ENCODE measurements at regions not wholly inside any gene's neighbourhood (a gene's known extent, or its start where the extent isn't known, plus 50 kb on each side); places are given as distances from the start of the nearest gene placed in this dataset.

DNA sequence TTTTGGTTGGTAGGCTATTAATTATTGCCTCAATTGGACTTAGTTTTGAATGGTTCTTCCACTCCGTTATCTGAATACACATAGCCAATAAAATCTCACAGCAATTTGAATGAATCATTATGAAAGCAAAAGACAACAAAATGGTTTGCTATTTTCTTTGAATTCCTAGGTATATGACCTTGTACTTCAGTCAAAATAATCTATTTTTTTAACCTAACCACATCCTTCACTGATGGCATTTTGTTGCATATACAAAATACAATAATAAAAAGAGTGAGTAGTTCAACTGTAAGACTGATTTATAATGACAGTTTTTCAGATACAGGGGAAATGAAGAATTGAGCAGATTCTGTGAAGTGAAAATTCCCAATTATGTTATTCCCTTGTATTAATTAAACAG is 433.1 kb downstream of the HTR7 start:
- no peak overlapping the region for H3K9ac ChIP-seq
- no peaks in the 10 kb centered on the region for H3K36me3 ChIP-seq (ENCODE audit: insufficient read depth)
- H4K20me1 ChIP-seq (ENCODE audit: insufficient read depth), result no peaks in the 10 kb centered on the region
- TF ChIP-seq, protein P1, sequence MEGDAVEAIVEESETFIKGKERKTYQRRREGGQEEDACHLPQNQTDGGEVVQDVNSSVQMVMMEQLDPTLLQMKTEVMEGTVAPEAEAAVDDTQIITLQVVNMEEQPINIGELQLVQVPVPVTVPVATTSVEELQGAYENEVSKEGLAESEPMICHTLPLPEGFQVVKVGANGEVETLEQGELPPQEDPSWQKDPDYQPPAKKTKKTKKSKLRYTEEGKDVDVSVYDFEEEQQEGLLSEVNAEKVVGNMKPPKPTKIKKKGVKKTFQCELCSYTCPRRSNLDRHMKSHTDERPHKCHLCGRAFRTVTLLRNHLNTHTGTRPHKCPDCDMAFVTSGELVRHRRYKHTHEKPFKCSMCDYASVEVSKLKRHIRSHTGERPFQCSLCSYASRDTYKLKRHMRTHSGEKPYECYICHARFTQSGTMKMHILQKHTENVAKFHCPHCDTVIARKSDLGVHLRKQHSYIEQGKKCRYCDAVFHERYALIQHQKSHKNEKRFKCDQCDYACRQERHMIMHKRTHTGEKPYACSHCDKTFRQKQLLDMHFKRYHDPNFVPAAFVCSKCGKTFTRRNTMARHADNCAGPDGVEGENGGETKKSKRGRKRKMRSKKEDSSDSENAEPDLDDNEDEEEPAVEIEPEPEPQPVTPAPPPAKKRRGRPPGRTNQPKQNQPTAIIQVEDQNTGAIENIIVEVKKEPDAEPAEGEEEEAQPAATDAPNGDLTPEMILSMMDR (conservative IDR thresholded peaks at IDR 0.05; ENCODE audit: low read depth, low read length), result no peak
- H3K4me3 ChIP-seq (IDR thresholded peaks at IDR 0.05; ENCODE audit: insufficient read depth, low read depth, low read length), result no peak overlapping the region
- no peaks in the 10 kb centered on the region for H3K79me2 ChIP-seq (ENCODE audit: insufficient read depth, low read depth)
- no peak overlapping the region for H2AFZ ChIP-seq (ENCODE audit: low read depth)
- no peaks in the 10 kb centered on the region for H3K4me1 ChIP-seq (ENCODE audit: low read depth, poor library complexity, severe bottlenecking)
- H3K27ac ChIP-seq, result no peak overlapping the region
- H3K27me3 ChIP-seq (ENCODE audit: insufficient read depth, low read depth), result no peaks in the 10 kb centered on the region
- no peak overlapping the region for H3K4me2 ChIP-seq

DNA sequence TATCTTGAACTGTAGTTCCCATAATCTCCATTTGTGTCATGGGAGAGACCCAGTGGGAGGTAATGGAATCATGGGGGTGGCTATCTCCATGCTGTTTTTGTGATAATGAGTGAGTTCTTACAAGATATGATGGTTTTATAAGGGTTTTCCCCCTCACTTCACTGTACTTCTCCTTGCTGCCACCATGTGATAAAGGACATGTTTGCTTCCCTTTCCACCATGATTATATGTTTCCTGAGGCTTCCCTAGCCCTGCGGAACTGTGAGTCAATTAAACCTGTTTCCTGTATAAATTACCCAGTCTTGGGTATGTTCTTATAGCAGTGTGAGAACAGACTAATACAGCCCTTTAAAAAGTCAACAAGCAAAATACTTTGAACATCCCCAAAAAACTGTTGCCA is 427.7 kb downstream of the HTR7 start:
- no peak overlapping the region for H3K4me3 ChIP-seq (IDR thresholded peaks at IDR 0.05; ENCODE audit: insufficient read depth, low read depth, low read length)
- no peak overlapping the region for H3K4me2 ChIP-seq
- no peaks in the 10 kb centered on the region for H4K20me1 ChIP-seq (ENCODE audit: insufficient read depth)
- TF ChIP-seq, protein P1 (conservative IDR thresholded peaks at IDR 0.05; ENCODE audit: low read depth, low read length), result no peak
- H3K79me2 ChIP-seq (ENCODE audit: insufficient read depth, low read depth), result no peaks in the 10 kb centered on the region
- no peak overlapping the region for H3K27ac ChIP-seq
- H3K27me3 ChIP-seq (ENCODE audit: insufficient read depth, low read depth), result no peaks in the 10 kb centered on the region
- no peak overlapping the region for H2AFZ ChIP-seq (ENCODE audit: low read depth)
- H3K36me3 ChIP-seq (ENCODE audit: insufficient read depth), result no peaks in the 10 kb centered on the region
- H3K9ac ChIP-seq, result no peak overlapping the region
- no peaks in the 10 kb centered on the region for H3K4me1 ChIP-seq (ENCODE audit: low read depth, poor library complexity, severe bottlenecking)

DNA sequence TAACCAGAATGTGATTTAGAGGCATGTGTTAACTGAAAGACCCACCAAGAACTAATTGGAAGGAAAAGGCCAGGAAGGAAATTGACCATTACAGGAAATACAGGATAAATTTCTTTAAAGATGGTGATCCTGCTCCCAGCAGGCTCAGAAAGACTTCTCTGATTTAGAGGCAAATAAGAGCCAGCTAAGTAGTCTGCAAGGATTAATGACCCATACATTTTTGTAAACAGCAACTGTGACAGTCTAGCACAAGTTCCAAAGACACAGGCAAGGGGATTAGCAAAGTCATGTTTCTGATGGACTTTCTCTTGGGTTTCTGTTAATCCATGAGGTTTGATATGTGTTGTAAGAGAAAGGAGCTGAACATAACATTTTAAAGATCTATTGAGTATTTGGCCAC is 425.0 kb downstream of the HTR7 start:
- no peak overlapping the region for H3K4me2 ChIP-seq
- no peak overlapping the region for H2AFZ ChIP-seq (ENCODE audit: low read depth)
- H3K27me3 ChIP-seq (ENCODE audit: insufficient read depth, low read depth), result no peaks in the 10 kb centered on the region
- H3K27ac ChIP-seq, result no peak overlapping the region
- TF ChIP-seq, protein P1 (conservative IDR thresholded peaks at IDR 0.05; ENCODE audit: low read depth, low read length), result no peak
- H3K79me2 ChIP-seq (ENCODE audit: insufficient read depth, low read depth), result no peaks in the 10 kb centered on the region
- H4K20me1 ChIP-seq (ENCODE audit: insufficient read depth), result no peaks in the 10 kb centered on the region
- no peak overlapping the region for H3K9ac ChIP-seq
- H3K36me3 ChIP-seq (ENCODE audit: insufficient read depth), result no peaks in the 10 kb centered on the region
- no peaks in the 10 kb centered on the region for H3K4me1 ChIP-seq (ENCODE audit: low read depth, poor library complexity, severe bottlenecking)
- no peak overlapping the region for H3K4me3 ChIP-seq (IDR thresholded peaks at IDR 0.05; ENCODE audit: insufficient read depth, low read depth, low read length)

DNA sequence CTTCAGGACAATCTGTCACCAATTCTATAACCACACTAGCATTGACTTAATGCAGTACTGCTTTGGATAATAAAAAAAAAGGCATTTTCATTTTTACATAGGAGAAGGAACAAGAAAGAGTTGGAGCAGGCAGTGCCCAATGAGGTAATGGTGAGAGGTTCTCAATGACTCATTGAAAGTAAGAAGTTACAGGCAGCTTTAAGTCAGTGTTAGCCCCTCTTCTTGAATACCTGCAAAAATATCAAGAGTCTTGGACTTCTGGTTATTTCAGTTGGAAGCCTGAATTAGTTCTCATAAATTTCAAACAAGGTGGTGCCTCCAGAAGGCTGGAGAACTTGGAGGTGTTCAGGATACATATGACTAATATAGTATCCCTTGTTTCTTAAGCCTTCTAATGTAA is 422.5 kb downstream of the HTR7 start:
- no peaks in the 10 kb centered on the region for H4K20me1 ChIP-seq (ENCODE audit: insufficient read depth)
- TF ChIP-seq, protein P1 (conservative IDR thresholded peaks at IDR 0.05; ENCODE audit: low read depth, low read length), result no peak
- H2AFZ ChIP-seq (ENCODE audit: low read depth), result no peak overlapping the region
- no peak overlapping the region for H3K4me3 ChIP-seq (IDR thresholded peaks at IDR 0.05; ENCODE audit: insufficient read depth, low read depth, low read length)
- no peaks in the 10 kb centered on the region for H3K79me2 ChIP-seq (ENCODE audit: insufficient read depth, low read depth)
- H3K4me2 ChIP-seq, result no peak overlapping the region
- H3K27me3 ChIP-seq (ENCODE audit: insufficient read depth, low read depth), result no peaks in the 10 kb centered on the region
- no peak overlapping the region for H3K9ac ChIP-seq
- H3K27ac ChIP-seq, result no peak overlapping the region
- H3K4me1 ChIP-seq (ENCODE audit: low read depth, poor library complexity, severe bottlenecking), result no peaks in the 10 kb centered on the region
- H3K36me3 ChIP-seq (ENCODE audit: insufficient read depth), result no peaks in the 10 kb centered on the region

DNA sequence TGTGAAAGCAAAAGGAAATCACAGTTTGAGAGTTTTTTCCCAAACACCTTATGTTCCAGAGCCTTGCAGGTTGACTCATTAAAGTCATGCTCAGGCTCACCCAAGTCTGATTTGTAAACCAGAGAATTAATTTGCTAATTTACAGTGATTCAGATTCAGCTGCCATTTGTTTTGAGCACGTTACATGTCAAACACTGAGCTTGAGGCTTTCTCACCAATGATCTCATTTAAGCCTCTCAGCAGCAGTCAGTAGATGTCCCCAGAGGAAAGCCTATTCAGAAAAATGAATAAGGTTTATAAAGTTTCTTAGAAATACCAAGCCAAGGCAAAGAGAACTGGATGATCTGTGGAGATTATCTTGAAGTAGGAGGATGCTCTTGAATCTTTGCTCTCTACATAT is 420.4 kb downstream of the HTR7 start:
- Histone ChIP-seq H3K36me3 (ENCODE audit: insufficient read depth) (no peaks in the 10 kb centered on the region), H3K79me2 (ENCODE audit: insufficient read depth, low read depth) (no peaks in the 10 kb centered on the region), H4K20me1 (ENCODE audit: insufficient read depth) (no peaks in the 10 kb centered on the region), H3K4me1 (ENCODE audit: low read depth, poor library complexity, severe bottlenecking) (no peaks in the 10 kb centered on the region), H2AFZ (ENCODE audit: low read depth) (no peak overlapping the region), H3K4me3 (IDR thresholded peaks at IDR 0.05; ENCODE audit: insufficient read depth, low read depth, low read length) (no peak overlapping the region), H3K4me2 (no peak overlapping the region), H3K27me3 (ENCODE audit: insufficient read depth, low read depth) (no peaks in the 10 kb centered on the region), H3K27ac (no peak overlapping the region), H3K9ac (no peak overlapping the region)
- TF ChIP-seq, protein P1 (conservative IDR thresholded peaks at IDR 0.05; ENCODE audit: low read depth, low read length), result no peak

Data from KMS-11 (cell line).